H1 (cell line): ENCODE measurements at regions not wholly inside any gene's neighbourhood (a gene's known extent, or its start where the extent isn't known, plus 50 kb on each side); places are given as distances from the start of the nearest gene placed in this dataset.

ENCODE experiments used
- CTCF ChIA-PET: fragments of 300-600 bp; sonication (Branson Sonifier 250); formaldehyde crosslinking; loops from one replicate; lab custom pipeline; 2021; ENCODE audit not compliant: partially characterized antibody; lab: Charles Lee
- POLR2A ChIA-PET: fragments of 300-600 bp; sonication (Branson Sonifier 250); formaldehyde crosslinking; loops from one replicate; lab custom pipeline; 2021; ENCODE audit warnings: inconsistent platforms; ENCODE audit not compliant: partially characterized antibody; lab: Charles Lee
- DNase-seq, 2 experiments: peaks; one replicate each; pipeline versions ENCODE4 v3.0.0 to v3.0.0-alpha.2; 2010 to 2022; ENCODE audit warnings: low spot score in 2 of 2, low read depth in 1 of 2, mixed read lengths in 1 of 2
- FAIRE-seq: peaks from 2 replicates; lab custom pipeline; 2011; peaks lifted over from hg19 to GRCh38; lab: Jason Lieb, UNC
- H2AFZ ChIP-seq: 2 replicates; pipeline ENCODE4 v1.8.1; 2012; ENCODE audit warnings: low read length, inconsistent platforms
- H2AK5ac ChIP-seq: 2 replicates; pipeline ENCODE4 v1.6.1; 2013; ENCODE audit warnings: low read depth, low read length
- H2BK120ac ChIP-seq: replicated peaks from 2 replicates; pipeline ENCODE3; 2013; ENCODE audit warnings: low read depth, low read length, inconsistent platforms
- H2BK12ac ChIP-seq: 2 replicates; pipeline ENCODE4 v1.6.1; 2013; ENCODE audit warnings: low read depth, low read length
- H2BK15ac ChIP-seq: 2 replicates; pipeline ENCODE4 v1.6.1; 2013; ENCODE audit warnings: low read length
- H2BK20ac ChIP-seq: 2 replicates; pipeline ENCODE4 v1.6.1; 2013; ENCODE audit warnings: low read length
- H2BK5ac ChIP-seq: 2 replicates; pipeline ENCODE4 v1.6.1; 2013; ENCODE audit warnings: low read depth, low read length
- H3K14ac ChIP-seq: 2 replicates; pipeline ENCODE4 v1.6.1; 2013; ENCODE audit warnings: inconsistent platforms; ENCODE audit not compliant: insufficient read length
- H3K18ac ChIP-seq: 2 replicates; pipeline ENCODE4 v1.6.1; 2013; ENCODE audit warnings: low read length; ENCODE audit errors: extremely low read depth
- H3K23ac ChIP-seq: 2 replicates; pipeline ENCODE4 v1.6.1; 2013; ENCODE audit warnings: inconsistent platforms; ENCODE audit not compliant: insufficient read length
- H3K23me2 ChIP-seq: 2 replicates; pipeline ENCODE4 v1.6.1; 2013; ENCODE audit warnings: low read depth, low read length
- H3K27ac ChIP-seq: 2 replicates; pipeline ENCODE4 v1.6.1; 2011; ENCODE audit warnings: low read depth, low read length, inconsistent platforms
- H3K27me3 ChIP-seq, 4 experiments: replicated peaks in 1 of 4; 1 replicate in 1 of 4; 2 replicates in 3 of 4; pipeline versions ENCODE4 v1.6.1 to v1.8.1; 2011 to 2013; ENCODE audit warnings: low read length in 3 of 4, mild to moderate bottlenecking in 3 of 4, inconsistent platforms in 2 of 4, mixed read lengths in 2 of 4, moderate library complexity in 1 of 4; ENCODE audit not compliant: control insufficient read depth in 3 of 4, insufficient read depth in 3 of 4; ENCODE audit errors: extremely low read depth in 1 of 4
- H3K36me3 ChIP-seq, 4 experiments: 2 replicates each; pipeline versions ENCODE4 v1.6.1 to v1.8.1; 2011 to 2013; ENCODE audit warnings: mild to moderate bottlenecking in 4 of 4, low read length in 3 of 4, moderate library complexity in 2 of 4, control low read depth in 1 of 4, inconsistent platforms in 1 of 4; ENCODE audit not compliant: insufficient read depth in 4 of 4, control insufficient read depth in 2 of 4
- H3K4ac ChIP-seq: replicated peaks from 2 replicates; pipeline ENCODE3; 2013; ENCODE audit warnings: low read length, low read depth, mixed read lengths, inconsistent platforms; ENCODE audit not compliant: insufficient read length
- H3K4me1 ChIP-seq, 4 experiments: replicated peaks in 1 of 4; 1 replicate in 1 of 4; 2 replicates in 3 of 4; pipeline versions ENCODE4 v1.6.1 to v1.8.1; 2011 to 2013; ENCODE audit warnings: low read length in 3 of 4, inconsistent platforms in 2 of 4, mixed read lengths in 1 of 4; ENCODE audit not compliant: insufficient read depth in 4 of 4, control insufficient read depth in 3 of 4
- H3K4me2 ChIP-seq, 2 experiments: 2 replicates each; pipeline versions ENCODE4 v1.6.1 to v1.8.1; 2011 to 2013; ENCODE audit warnings: low read depth in 2 of 2, low read length in 2 of 2, control low read depth in 1 of 2, inconsistent platforms in 1 of 2, mild to moderate bottlenecking in 1 of 2; ENCODE audit not compliant: insufficient read depth in 1 of 2
- H3K4me3 ChIP-seq, 4 experiments: fragments of 200-600, 300-600 bp in 1 of 4; sonication (generic), shearing (Covaris generic), sonication (Bioruptor Twin) in 1 of 4; 2 replicates each; pipeline versions ENCODE4 v1.5.1 to v1.8.1; 2011 to 2016; ENCODE audit warnings: low read length in 4 of 4, low read depth in 3 of 4, control low read depth in 2 of 4, inconsistent platforms in 2 of 4, mild to moderate bottlenecking in 2 of 4, mixed read lengths in 1 of 4, moderate library complexity in 1 of 4; ENCODE audit not compliant: insufficient read depth in 2 of 4; ENCODE audit errors: extremely low read depth in 1 of 4
- H3K56ac ChIP-seq: replicated peaks from 2 replicates; pipeline ENCODE3; 2013; ENCODE audit warnings: low read depth, mild to moderate bottlenecking, mixed read lengths, low read length, inconsistent platforms; ENCODE audit not compliant: insufficient read length
- H3K79me1 ChIP-seq: 2 replicates; pipeline ENCODE4 v1.6.1; 2013; ENCODE audit warnings: low read depth, low read length, control low read depth
- H3K79me2 ChIP-seq, 2 experiments: 2 replicates each; pipeline versions ENCODE4 v1.6.1 to v1.8.1; 2012 to 2013; ENCODE audit warnings: low read length in 2 of 2, mild to moderate bottlenecking in 2 of 2, inconsistent platforms in 1 of 2; ENCODE audit not compliant: insufficient read depth in 2 of 2, control insufficient read depth in 1 of 2
- H3K9ac ChIP-seq, 4 experiments: replicated peaks in 1 of 4; 1 replicate in 1 of 4; 2 replicates in 3 of 4; pipeline versions ENCODE4 v1.6.1 to v1.8.1; 2011 to 2013; ENCODE audit warnings: low read depth in 3 of 4, low read length in 3 of 4, control low read depth in 2 of 4, mild to moderate bottlenecking in 2 of 4, moderate library complexity in 2 of 4, inconsistent platforms in 1 of 4; ENCODE audit errors: extremely low read depth in 1 of 4
- H3K9me3 ChIP-seq, 2 experiments: 2 replicates each; pipeline versions ENCODE4 v1.6.1 to v1.8.1; 2012 to 2013; ENCODE audit warnings: mild to moderate bottlenecking in 2 of 2, moderate library complexity in 2 of 2, control low read depth in 1 of 2, inconsistent platforms in 1 of 2, low read depth in 1 of 2, low read length in 1 of 2, mixed read lengths in 1 of 2; ENCODE audit not compliant: insufficient read depth in 2 of 2
- H4K20me1 ChIP-seq, 2 experiments: replicated peaks in 1 of 2; 2 replicates each; pipeline versions ENCODE3 to v1.8.1; 2011 to 2013; ENCODE audit warnings: inconsistent platforms in 2 of 2, low read length in 2 of 2, mild to moderate bottlenecking in 1 of 2; ENCODE audit not compliant: insufficient read depth in 2 of 2, control insufficient read depth in 1 of 2
- H4K5ac ChIP-seq: 2 replicates; pipeline ENCODE4 v1.6.1; 2013; ENCODE audit warnings: low read length, low read depth, mixed read lengths, inconsistent platforms; ENCODE audit not compliant: insufficient read length
- H4K8ac ChIP-seq: 2 replicates; pipeline ENCODE4 v1.8.0; 2013; ENCODE audit warnings: mild to moderate bottlenecking, moderate library complexity, low read length, inconsistent platforms; ENCODE audit not compliant: insufficient read depth; ENCODE audit errors: extremely low read depth
- H4K91ac ChIP-seq: replicated peaks from 2 replicates; pipeline ENCODE3; 2013; ENCODE audit warnings: low read length, mixed read lengths, inconsistent platforms; ENCODE audit not compliant: insufficient read length
- SP4 ChIP-seq: IDR thresholded peaks from 2 replicates; pipeline ENCODE4 v1.6.1; 2012; ENCODE audit warnings: low read length, inconsistent platforms
- WGBS, 2 experiments: shearing (Covaris generic) in 1 of 2; methylation state at CpG; one replicate each; pipeline versions ENCODE4 v1.1.6 to v1.1.7; 2013 to 2015; ENCODE audit warnings: low lambda C conversion rate in 2 of 2, mixed read lengths in 2 of 2, inconsistent platforms in 1 of 2, low coverage in 1 of 2, missing lambda C conversion rate in 1 of 2; ENCODE audit not compliant: insufficient replicate concordance in 2 of 2, insufficient coverage in 1 of 2, insufficient read length in 1 of 2; ENCODE audit errors: extremely low coverage in 1 of 2, missing lambda C conversion rate in 1 of 2; 5-methylcytosine and 5-hydroxymethylcytosine counted together

- DNase-seq: no peak
- H3K9ac ChIP-seq: no peak overlapping the region
- no peak overlapping the region for H2BK12ac ChIP-seq
- no peak for FAIRE-seq
- no peak overlapping the region for H2BK5ac ChIP-seq
- no peak overlapping the region for H3K4me2 ChIP-seq
- no peak overlapping the region for H3K4ac ChIP-seq
- H3K27ac ChIP-seq: no peak overlapping the region
- no peaks in the 10 kb centered on the region; a peak in 1 of 4 replicates for H3K9me3 ChIP-seq
- no peak overlapping the region for H4K91ac ChIP-seq
- no peak overlapping the region for H2BK20ac ChIP-seq
- no peaks in the 10 kb centered on the region for H4K20me1 ChIP-seq
- no peak overlapping the region for H4K8ac ChIP-seq
- no peak overlapping the region for H3K4me3 ChIP-seq
- no peak overlapping the region for H2AFZ ChIP-seq
- ChIA-PET POLR2A (no interaction called here), CTCF (interaction anchor here (1.0 kb wide), 1 partner anchor 10 kb away, joined by 3 read pairs; no protein-coding TSS in a partner anchor)
- H3K79me2 ChIP-seq: no peaks in the 10 kb centered on the region
- H2BK120ac ChIP-seq: no peak overlapping the region
- no peak overlapping the region for H3K14ac ChIP-seq
- WGBS, 2 experiments: 87% methylated on average over 4 of the region's 4 CpGs; no CpG with 5 or more reads in 1 of the 2 experiments
- H3K79me1 ChIP-seq: no peaks in the 10 kb centered on the region
- H2BK15ac ChIP-seq: no peak overlapping the region
- no peak overlapping the region for H4K5ac ChIP-seq
- no peak overlapping the region for H3K18ac ChIP-seq
- no peaks in the 10 kb centered on the region for H3K23me2 ChIP-seq
- no peak overlapping the region for H3K56ac ChIP-seq
- no peaks in the 10 kb centered on the region for H3K36me3 ChIP-seq
- no peak overlapping the region for H3K23ac ChIP-seq
- no peak overlapping the region for H2AK5ac ChIP-seq
- H3K27me3 ChIP-seq: no peaks in the 10 kb centered on the region
- no peaks in the 10 kb centered on the region for H3K4me1 ChIP-seq
- no peak for TF ChIP-seq SP4
These were observed 819.3 kb upstream of the FRG1 start for GRCh38 chr4:189121336-189121735.
